HCEC 1CT (cell line): ENCODE measurements at regions not wholly inside any gene's neighbourhood (a gene's known extent, or its start where the extent isn't known, plus 50 kb on each side); places are given as distances from the start of the nearest gene placed in this dataset.
"Not testable (repeated sequence)": the region's sequence is repeated elsewhere in the genome, so short reads cannot be mapped to it uniquely, and the experiment has no call there.

Experiments used
- DNase-seq: peaks from one replicate; pipeline ENCODE4 v3.0.0-alpha.2; 2017

DNA sequence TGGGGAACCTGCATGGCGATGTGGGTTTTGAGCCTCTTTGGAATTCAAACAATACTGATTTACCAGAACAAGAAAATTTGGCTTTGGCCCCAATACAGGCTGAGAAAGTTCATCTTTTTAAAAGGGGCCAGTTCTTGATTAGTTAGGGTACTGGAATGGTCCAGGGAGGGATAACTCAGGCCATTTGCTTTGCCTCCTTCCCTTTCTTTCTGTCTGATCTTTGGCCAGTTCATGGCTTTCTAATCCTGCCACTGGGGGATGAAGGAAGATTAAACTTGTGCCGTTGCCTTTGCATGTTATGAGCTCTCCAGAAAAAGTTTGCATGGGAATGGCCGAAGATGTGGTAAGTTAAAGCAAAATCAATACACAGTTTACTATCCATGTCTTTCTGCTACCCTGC is 78.4 kb downstream of the ADAMTS15 start:
- DNase-seq: no peak

DNA sequence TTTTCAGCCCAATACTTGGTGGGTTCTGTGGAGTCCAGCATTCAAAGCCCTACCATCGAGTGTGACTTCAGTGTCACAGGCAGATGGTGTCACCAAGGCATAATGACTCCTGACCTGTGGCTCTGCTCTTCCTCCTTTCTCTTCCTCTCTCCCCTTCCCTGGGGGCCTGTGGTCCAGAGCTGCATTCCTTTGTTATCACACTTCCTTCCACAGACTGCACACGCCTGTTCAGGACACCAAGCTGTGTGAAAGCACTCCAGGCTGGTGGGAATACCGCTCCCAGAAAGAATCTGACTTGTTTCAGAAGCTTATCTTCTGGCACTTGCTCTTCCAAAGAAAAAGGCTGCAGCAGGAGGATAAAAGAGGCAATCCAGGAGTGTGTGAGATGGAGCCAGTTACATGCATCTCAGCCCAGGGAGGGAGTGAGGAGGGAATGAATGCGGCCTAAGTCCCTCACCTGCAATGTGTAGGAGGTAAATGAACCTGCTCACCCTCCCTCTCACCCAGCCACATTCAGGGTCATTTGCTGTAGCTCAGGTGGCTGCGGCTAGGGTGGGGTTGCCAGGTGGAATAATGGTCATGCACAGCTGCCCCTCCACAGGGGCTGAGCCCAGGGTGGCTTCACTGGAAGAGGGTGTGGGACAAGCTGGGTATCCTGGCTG is 79.3 kb downstream of the ADAMTS15 start:
- no peak for DNase-seq

DNA sequence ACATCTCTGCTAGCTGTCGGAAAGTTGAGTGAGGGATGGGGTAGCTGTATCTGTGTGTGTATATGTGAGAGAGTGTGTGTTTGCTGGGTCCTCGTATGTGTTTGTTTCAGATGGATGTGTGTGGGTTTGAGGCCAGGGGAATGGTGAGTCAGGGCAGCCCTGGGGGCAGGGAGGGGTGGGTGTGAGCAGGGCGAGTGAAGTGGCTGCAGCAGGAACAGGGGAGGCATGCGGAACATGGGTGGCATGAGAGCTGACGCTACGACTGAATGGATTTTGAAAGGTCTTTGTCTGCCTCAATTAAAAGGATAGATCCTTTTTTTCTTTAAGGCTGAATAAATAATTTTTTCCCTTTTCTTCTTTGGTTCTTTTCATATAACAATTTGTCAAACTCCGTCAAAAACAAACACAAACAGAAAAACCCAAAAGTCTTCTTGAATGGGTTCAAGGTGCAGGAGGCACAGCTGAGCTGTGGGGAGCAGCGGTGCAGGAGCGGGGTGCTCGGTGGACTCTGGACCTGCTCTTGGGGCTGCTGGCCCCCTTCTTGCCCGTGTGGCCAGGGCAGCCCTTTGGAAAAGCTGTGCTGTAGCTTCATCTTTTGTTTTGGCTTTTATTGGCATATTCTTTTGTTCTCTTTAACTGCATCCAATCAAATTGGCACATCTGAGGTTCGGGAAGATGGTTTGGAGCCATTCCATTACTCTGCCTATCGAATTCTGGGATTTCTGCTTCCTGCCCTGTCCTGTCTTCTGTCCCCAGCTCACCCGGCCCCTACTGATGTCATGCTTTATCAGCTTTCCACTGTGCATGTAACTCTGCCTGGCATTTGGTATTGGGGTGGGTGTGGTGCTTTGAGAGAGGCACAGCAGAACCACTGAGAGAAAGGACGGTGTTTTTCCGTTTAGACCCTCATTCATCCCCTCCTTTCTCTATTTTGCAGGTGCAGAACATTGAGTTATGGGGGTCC is 80.1 kb downstream of the ADAMTS15 start:
- no peak for DNase-seq

DNA sequence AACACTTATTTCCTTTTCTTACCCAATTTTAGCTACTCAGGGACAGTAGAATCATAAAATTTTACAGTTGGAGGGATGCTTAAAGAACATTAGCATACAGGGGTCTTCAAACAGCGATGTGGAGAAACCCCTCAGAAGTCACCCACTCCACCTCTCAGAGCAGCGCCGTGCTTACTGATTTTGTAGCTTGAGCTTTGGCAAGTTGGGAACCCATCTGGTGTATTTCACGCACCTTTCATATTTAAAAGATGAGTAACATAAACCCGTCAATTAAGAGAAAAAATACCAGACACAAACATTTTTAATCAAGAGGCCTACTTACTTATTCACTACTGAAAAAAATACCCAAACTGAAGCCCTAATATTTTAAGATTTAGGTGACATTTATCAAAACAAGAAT is 80.9 kb downstream of the ADAMTS15 start:
- DNase-seq: no peak

DNA sequence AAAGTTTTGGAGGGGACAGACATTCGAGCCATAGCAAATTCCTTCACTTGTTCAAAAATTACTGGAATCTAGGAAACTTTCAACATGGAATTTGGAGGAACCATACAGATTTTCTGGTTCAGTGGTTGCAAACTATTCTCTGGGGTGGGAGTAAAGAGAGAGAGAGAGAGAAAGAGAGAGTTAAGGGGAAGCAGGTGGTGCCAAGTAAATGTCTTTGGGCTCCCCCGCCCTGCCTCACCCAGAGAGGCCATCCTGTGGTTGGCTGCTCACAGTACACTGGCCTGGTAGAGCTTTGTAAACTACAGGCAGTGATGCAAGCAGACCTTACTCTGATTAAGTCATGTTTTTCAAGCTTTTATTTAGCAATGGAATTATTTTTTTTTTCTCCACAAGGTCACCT is 82.6 kb downstream of the ADAMTS15 start:
- DNase-seq: no peak

DNA sequence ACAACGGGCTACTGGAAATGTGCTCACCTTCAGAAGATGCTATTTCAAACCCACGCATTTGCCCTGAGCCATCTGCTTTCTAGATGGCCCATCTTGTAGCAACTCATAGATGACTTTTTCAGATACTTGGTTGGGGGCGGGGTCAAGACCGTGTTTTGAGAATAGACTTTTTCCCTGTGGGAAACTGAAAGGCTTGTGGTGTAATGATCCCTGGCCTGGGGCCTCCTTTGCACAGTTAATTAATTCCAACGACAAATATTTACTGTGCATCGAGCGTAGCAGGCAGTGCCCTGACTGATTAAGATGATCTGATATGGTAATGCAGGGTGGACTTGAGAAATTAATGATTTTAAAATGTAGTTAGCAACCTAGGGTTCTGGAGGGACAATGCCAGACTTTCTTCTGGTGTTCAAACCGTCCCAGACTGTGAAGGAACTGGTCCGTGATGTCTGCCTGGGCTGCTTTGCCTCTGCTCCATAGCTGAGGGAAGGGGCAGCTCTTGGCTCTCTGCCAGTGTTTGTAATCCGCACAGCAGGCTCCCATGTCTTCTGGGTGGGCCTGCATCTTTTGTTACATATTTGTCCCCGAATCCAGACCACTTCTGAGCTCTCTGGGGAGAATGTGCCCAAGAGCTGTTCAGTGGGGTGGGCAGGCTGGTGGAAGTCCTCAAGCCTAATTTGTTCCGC is 84.8 kb downstream of the ADAMTS15 start:
- no peak for DNase-seq

DNA sequence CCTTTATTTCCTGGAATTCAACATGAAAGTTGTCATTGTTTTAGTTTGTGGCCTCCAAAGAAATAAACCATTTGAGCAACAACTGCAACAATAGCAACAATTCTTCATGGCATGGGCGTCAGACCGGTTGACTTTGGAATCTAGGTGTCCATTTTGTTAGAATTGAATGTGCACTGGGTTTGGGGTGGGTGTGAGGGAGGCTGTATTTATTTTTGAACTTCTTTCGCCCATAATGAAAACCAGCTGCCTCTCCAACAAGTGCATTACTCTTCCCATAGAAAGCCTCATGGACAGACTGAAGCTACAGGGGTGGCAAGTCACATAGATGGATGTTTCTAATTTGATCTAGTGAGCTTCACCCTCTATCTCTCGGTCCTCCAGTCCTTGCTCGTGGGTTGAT is 85.4 kb downstream of the ADAMTS15 start:
- no peak for DNase-seq

DNA sequence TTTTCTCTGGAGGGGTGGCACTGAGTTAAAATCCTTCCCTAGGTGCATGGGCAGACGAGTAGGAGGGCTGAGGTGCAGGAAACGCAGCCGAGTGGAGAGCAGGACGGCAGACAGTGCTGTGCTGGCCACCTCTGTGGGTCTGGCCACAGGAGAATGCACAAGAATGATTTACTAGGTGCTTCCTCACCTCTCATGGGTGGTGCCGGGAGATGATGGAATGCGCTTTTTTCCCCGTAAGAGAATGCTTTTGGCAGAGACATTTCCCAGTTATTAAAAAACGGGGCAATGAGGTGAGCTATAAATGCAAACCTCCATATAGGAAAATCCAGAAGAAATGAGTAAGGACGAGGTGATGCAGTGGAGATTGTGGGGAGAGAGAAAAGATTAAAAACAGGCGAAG is 86.1 kb downstream of the ADAMTS15 start:
- no peak for DNase-seq

DNA sequence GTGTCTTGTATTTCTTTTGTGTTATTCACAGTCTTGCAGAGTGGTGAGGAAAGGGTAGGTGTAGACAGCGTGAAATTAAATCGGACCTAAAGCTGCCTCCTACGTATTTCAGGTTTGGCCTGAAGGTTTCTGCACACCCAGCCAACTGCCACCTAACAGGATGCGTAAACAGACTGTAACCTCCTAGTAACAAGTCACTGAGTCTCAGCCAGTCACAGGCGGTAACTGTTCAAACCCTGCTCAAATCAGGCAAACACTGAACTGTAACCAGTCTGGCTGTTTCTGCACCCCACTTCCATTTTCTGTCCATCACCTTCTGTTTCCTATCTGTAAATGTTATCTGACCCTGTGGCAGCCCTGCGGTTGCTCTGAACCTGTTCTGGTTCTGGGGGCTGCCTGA is 87.1 kb downstream of the ADAMTS15 start:
- DNase-seq: no peak

DNA sequence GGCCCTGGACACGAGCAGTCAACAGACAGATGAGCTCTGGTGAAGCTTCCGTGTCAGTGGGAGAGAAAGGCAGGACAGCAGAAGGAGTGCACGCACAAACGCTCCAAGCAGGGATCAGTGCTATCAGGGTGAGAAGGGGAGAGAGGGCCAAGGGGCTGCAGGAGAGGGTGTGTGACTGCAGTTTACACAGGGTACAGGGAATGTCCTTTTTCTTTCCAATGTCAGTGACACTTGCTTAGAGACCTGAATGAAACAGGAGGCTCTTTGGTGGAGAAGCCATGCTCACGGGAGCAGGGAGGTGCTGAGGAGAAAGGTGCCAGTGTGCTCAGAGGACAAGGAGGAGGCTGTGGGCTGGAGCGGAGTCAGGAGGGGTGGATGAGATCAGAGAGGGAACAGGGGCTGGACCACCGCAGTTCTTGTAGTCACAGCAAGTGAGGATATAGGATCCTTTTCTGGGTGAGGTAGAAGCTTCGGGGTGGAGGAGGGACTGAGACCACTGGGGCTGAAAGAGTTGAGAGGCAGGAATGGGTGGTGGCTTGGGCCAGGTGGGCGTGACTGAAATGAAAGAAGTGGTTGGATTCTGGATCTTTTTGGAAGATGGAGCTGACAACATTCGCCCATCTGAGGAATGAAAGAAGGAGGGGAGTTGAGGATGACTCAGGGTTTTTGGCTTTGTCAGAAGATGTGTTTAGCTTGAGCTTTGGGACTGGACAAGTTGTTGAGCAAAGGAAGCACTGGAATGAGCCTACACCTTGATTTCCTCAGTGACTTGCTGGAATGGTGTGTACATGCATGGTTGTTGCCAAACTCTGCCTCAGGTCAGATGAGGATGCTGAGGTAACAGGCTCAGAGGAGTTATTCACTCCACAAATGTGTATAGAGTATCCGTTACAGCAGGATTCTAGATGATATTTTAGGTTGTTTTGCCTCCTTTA is 87.9 kb downstream of the ADAMTS15 start:
- no peak for DNase-seq

DNA sequence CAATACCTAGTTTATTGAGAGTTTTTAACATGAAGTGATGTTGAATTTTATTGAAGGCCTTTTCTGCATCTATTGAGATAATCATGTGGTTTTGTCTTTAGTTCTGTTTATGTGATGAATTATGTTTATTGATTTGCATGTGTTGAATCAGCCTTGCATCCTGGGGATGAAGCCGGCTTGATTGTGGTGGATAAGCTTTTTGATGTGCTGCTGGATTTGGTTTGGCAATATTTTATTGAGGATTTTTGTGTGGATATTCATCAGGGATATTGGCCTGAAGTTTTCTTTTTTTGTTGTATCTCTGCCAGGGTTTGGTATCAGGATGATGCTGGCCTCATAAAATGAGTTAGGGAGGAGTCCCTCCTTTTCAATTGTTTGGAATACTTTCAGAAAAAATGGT is 91.2 kb downstream of the ADAMTS15 start:
- DNase-seq: not testable (repeated sequence)

DNA sequence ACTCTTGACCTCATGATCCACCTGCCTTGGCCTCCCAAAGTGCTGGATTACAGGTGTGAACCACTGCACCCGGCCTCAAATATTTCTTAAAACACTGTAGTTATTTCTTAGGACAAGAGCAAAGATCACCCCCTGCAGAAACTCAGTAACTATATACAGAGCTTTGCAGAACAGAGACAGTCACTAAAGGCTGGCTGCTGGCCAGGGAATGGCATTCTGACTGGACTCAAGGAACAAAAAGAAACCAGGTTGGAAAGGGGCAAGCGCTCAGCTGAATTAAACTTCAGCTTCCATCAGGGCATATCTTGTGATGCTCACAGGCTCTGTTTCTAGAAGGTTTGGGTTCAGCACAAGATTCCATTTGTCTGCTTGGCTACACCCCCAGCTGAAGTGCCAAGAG is 95.8 kb downstream of the ADAMTS15 start:
- no peak for DNase-seq

DNA sequence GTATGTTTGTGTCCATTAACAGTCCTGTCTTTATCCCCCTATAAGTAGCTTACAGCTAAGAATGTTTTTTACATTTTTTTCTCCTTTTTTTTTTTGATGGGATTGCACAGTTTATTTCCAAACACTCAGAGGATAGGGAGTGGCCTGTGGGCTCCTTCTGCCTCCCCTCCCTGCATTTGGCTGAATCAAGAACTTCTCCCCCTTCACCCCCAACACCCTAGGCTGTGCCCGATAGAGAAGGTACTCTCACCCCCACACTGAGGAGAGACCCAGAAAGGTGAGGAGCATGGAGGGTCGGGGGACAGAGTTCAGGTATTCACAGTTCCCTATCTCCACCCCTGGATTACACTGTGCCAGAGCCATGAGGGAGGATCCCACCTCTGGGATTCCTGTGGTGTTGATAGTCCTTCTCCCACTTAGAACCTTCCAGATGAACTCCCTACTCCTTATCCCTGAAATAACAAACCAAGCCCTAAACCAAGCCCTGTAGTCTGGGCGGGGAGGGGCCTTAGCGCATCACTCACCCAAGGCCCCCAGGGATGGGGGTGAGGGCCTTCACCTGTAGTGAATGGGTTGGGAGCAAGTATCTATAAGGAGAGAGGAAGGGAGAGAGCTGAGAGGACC is 97.1 kb downstream of the ADAMTS15 start:
- DNase-seq: no peak

DNA sequence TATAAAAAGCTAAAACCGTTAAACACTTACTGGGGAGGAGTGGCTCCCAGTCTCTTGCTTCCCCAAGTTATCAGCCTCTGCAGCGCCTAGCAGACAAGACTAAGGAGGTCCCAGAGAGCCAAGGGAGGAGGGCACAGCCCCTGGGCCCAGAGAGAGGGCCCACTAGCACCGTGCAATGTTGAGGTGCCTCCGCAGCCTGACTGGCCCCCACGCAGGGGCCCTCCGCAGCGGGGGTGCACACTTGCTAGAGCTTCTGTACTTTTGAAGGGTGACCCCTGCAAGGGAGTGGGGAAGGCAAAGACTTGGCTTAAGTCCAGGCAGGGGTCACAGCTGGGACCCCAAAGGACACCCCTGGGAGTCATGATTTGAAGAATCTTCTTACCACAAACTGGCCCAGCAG is 98.0 kb downstream of the ADAMTS15 start:
- no peak for DNase-seq

DNA sequence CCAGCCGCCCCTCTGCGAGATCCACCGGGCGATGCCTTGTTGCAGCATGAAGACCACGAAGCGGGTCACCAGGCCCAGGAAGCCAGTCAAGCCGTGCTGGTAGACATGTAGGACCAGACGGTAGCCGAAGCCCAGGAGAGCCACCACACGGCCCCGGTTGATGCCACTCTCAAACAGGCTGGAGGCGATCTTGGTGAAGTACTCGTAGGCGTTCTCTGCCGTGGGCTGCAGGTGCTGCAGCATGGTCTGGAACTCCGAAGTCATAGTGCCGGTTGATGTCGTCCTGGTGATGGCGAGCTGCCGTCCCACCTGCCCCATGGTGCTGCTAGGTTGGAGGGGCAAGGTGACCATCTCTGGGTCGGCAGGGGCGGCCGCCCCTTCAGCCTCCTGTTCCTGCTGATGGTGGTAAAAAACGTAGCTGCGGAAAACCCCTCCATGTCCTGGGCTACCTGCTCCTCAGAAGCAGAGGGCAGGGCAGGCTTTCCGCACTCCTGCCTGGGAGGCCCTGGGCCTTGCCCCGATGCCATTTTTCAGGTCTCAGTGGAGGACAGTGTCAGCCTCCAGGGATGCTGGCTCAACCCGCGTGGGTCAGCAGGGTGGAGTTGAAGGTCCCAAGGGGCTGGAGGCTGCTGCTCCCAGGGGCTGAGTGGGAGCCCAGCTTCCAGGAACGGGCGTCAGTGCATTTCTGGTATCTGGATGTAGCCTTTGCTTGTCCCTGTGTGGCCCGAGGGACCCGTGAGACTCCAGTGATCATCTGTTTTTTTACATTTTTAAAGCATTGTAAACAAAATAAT is 98.7 kb downstream of the ADAMTS15 start:
- DNase-seq: no peak

DNA sequence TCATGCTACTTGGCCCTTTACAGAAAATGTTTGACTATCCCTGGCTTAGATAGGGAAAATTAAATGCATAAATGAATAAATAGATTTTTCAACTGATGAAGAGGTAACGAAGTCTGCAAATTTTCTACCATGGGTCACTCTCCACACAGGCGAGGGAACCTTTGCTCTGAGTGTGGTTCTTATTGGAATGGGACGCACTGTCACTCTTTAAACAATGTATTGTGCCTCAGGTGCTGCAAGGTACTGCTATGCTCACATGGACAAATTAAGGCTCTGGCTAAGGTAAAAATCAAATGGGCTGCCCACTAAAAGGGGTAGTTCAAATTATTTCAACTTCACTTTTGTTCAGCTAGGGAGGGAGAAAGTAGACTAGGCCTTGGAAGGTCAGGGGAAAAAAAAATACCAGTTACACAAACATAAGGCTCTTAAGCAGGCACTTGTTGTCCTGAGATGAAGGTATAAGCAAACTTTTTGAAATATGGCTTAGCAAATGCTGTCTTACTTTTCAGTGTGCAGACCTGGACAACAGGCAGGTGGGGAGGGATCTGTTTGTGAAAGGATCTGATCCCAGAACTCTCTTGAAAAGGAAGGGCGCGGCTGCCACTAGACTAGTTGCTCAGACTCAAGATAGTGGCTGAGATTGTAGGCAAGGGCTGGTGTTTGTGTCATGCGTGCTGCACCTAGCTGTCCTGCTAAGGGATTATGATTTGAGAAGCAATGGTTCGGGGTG is 99.5 kb downstream of the ADAMTS15 start:
- DNase-seq: no peak

DNA sequence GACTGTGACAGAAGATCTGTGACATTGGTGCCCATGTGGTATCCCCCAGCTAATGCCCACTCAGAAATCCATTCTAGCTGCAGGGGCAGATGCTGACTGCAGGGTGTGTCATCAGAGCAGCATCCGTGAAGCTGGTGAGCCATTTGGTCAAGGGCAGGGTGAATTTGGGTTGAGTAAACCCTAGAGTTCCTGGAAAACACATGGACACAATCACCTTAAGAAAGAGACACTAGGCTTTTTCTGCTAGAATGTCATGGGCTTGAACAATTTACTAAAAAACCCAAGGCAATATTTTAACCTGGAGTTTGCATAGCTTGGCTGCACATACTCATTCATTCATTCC is 100.0 kb downstream of the ADAMTS15 start:
- no peak for DNase-seq

DNA sequence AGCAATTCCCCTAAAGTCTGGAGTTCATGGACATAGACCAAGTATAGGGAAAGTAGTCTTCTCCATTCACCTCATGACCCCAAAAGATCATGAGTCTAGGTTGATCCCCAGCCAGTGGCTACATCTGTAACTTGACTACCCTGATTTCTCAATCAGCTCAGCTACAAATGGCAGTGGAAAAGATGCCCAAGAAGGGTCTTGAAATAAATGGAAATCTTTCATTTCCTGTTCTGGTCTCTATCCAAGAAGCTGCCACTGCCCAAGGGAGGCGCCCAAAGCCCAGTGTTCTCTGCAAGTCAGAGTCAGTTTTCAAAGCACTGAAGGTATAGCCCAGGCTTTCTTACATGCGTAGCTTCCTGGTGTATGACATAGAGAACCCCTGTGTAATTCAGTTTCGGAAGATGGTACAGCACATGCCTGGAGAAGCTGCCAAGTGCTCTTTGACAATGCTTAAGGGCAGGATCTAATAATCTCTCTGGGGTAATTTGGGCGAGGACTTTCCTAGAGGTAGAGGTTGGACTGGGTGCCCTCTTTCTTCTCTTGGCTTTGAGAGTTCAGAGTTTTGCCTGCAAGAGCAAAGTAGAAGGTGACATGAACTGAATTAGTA is 101.1 kb downstream of the ADAMTS15 start:
- no peak for DNase-seq

DNA sequence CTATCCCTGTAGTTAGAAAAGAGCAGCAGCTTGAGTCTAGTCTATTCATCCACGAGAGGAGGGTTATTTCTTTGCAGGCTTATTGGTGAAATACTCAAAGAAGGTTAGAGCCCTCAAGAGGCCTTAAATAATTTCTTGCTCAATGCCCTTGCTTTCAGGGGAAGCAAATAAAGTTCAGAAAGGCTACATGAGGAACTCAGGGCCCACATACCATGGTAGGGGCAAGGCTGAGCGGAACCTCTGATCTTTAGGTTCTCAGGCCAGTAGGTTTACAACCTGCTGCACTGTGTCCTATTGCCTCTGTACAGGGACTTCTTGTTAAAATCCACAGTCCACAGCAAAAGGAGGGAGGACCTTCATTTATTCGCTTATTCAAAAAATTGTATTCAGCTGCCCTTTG is 101.7 kb downstream of the ADAMTS15 start:
- DNase-seq: no peak

DNA sequence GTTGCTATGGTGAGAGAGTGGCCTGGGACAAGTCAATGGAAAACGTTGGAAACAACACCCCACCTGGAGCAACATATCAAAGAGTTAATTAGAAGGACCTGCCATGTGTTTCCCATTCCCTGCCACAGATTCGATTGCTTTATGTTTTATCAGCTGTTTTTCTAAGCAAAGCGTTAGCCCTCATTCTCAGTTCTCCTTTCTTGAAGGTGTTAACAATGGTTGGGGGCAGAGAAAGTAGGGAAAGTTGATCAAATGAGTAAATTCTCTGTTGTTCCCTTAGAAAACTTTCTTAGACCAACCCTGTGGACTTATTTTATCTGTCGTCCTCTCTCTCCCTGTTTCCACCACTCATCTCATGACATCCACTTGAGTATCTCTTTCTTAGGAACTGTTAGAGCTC is 102.5 kb downstream of the ADAMTS15 start:
- DNase-seq: no peak
